ENCODE measurements at regions not wholly inside any gene's neighbourhood (a gene's known extent, or its start where the extent isn't known, plus 50 kb on each side); places are given as distances from the start of the nearest gene placed in this dataset.

GRCh38 chr11:134583397-134583990, 171.5 kb upstream of the B3GAT1 start:
- no peak for TF ChIP-seq CTCF (IDR thresholded peaks at IDR 0.05; ENCODE audit: unreplicated experiment in 3 of 3)
- no peak overlapping the region for H3K4me3 Mint-ChIP-seq
- H3K4me1 Mint-ChIP-seq, result peaks cover 11% of the 10 kb centered on the region
- H3K36me3 Mint-ChIP-seq (ENCODE audit: low read depth), result no peaks in the 10 kb centered on the region
- peaks cover 46% of the 10 kb centered on the region for H3K27me3 Mint-ChIP-seq (ENCODE audit: low read depth)
- H3K9me3 Mint-ChIP-seq, result no peaks in the 10 kb centered on the region
- no peak overlapping the region for H3K27ac Mint-ChIP-seq

- Mint-ChIP-seq H3K36me3 (ENCODE audit: low read depth) (no peaks in the 10 kb centered on the region), H3K27me3 (ENCODE audit: low read depth) (peaks cover 43% of the 10 kb centered on the region), H3K4me1 (peaks cover 11% of the 10 kb centered on the region), H3K4me3 (no peak overlapping the region), H3K9me3 (no peaks in the 10 kb centered on the region), H3K27ac (no peak overlapping the region)
- no peak for TF ChIP-seq CTCF (IDR thresholded peaks at IDR 0.05; ENCODE audit: unreplicated experiment in 3 of 3)
Observed at GRCh38 chr11:134582770-134583095, 170.7 kb upstream of the B3GAT1 start.

GRCh38 chr11:134581966-134582769, 170.1 kb upstream of the B3GAT1 start:
- no peak overlapping the region for H3K4me3 Mint-ChIP-seq
- H3K27me3 Mint-ChIP-seq (ENCODE audit: low read depth), result peaks cover 42% of the 10 kb centered on the region
- no peaks in the 10 kb centered on the region for H3K36me3 Mint-ChIP-seq (ENCODE audit: low read depth)

GRCh38 chr11:134581121-134581626, 169.1 kb upstream of the B3GAT1 start:
- no peak for TF ChIP-seq CTCF (IDR thresholded peaks at IDR 0.05; ENCODE audit: unreplicated experiment in 3 of 3)
- peaks cover 11% of the 10 kb centered on the region for H3K4me1 Mint-ChIP-seq
- H3K4me3 Mint-ChIP-seq, result no peak overlapping the region
- no peak overlapping the region for H3K27ac Mint-ChIP-seq
- no peaks in the 10 kb centered on the region for H3K36me3 Mint-ChIP-seq (ENCODE audit: low read depth)
- no peaks in the 10 kb centered on the region for H3K9me3 Mint-ChIP-seq
- H3K27me3 Mint-ChIP-seq (ENCODE audit: low read depth), result peaks cover 40% of the 10 kb centered on the region

More at GRCh38 chr11:134581966-134582769, 170.1 kb upstream of the B3GAT1 start:
- no peak overlapping the region for H3K27ac Mint-ChIP-seq
- no peak for TF ChIP-seq CTCF (IDR thresholded peaks at IDR 0.05; ENCODE audit: unreplicated experiment in 3 of 3)
- H3K4me1 Mint-ChIP-seq, result peaks cover 11% of the 10 kb centered on the region
- no peaks in the 10 kb centered on the region for H3K9me3 Mint-ChIP-seq

- Mint-ChIP-seq H3K4me3 (no peak overlapping the region), H3K27me3 (ENCODE audit: low read depth) (peaks cover 42% of the 10 kb centered on the region), H3K9me3 (no peaks in the 10 kb centered on the region), H3K4me1 (peaks cover 11% of the 10 kb centered on the region), H3K27ac (no peak overlapping the region), H3K36me3 (ENCODE audit: low read depth) (no peaks in the 10 kb centered on the region)
- TF ChIP-seq CTCF (IDR thresholded peaks at IDR 0.05; ENCODE audit: unreplicated experiment in 3 of 3), result no peak
Observed at GRCh38 chr11:134580610-134580975, 168.6 kb upstream of the B3GAT1 start.

All from nephron (organoid).